Adrenal gland (tissue), 9 donors: ENCODE measurements at regions not wholly inside any gene's neighbourhood (a gene's known extent, or its start where the extent isn't known, plus 50 kb on each side); places are given as distances from the start of the nearest gene placed in this dataset.

Source experiments
- DNase-seq, 7 donors: peaks; one replicate each; pipeline ENCODE4 v3.0.0-alpha.2; 2019 to 2020
- H3K27ac ChIP-seq, 5 donors: fragments of 200-600 bp; sonication (generic) in 4 of 5; 1 replicate in 3 of 5; 2 replicates in 2 of 5; pipeline versions ENCODE4 v1.5.1 to v1.8.0; 2016 to 2020; ENCODE audit warnings: mild to moderate bottlenecking in 1 of 5
- H3K27me3 ChIP-seq: fragments of 200-600 bp; 2 replicates; pipeline ENCODE4 v1.8.0; 2021
- H3K36me3 ChIP-seq, 2 donors: fragments of 200-600 bp; replicated peaks in 1 of 2; 1 replicate in 1 of 2; 2 replicates in 1 of 2; pipeline versions ENCODE4 v1.5.1 to v1.8.0; 2018 to 2022
- H3K4me1 ChIP-seq, 2 donors: fragments of 200-600 bp; replicated peaks in 1 of 2; 1 replicate in 1 of 2; 2 replicates in 1 of 2; pipeline versions ENCODE4 v1.5.1 to v1.8.0; 2018 to 2021
- H3K4me3 ChIP-seq, 4 donors: fragments of 200-600 bp; sonication (generic) in 3 of 4; one replicate each; pipeline ENCODE4 v1.5.1; 2016 to 2018
- H3K9me3 ChIP-seq, 3 donors: fragments of 200-600 bp; sonication (generic) in 1 of 3; replicated peaks in 1 of 3; 1 replicate in 2 of 3; 2 replicates in 1 of 3; pipeline versions ENCODE4 v1.5.1 to v1.8.0; 2016 to 2021
- CTCF ChIP-seq, 6 experiments: fragments of 450-650 bp in 4 of 6; fragments of 200-600 bp in 2 of 6; sonication (generic) in 1 of 6; IDR thresholded peaks; 1 replicate in 5 of 6; 2 replicates in 1 of 6; pipeline versions ENCODE4 v1.5.1 to v1.8.0; 2016 to 2021; ENCODE audit warnings: antibody characterized with exemption in 6 of 6, mild to moderate bottlenecking in 2 of 6, moderate library complexity in 1 of 6
- POLR2A ChIP-seq, 2 donors: fragments of 450-650 bp; IDR thresholded peaks; one replicate each; pipeline ENCODE4 v1.6.1; 2017; ENCODE audit warnings: antibody characterized with exemption in 2 of 2, mild to moderate bottlenecking in 2 of 2, moderate library complexity in 1 of 2
- WGBS, 4 donors: extraction: QIAGEN DNeasy Blood & Tissue Kit in 2 of 4; methylation state at CpG; one replicate each; pipeline versions ENCODE4 v1.1.5 to v1.1.7; 2013 to 2017; 5-methylcytosine and 5-hydroxymethylcytosine counted together
- intact Hi-C, 2 donors: fragments of 100-400 bp; cut with DNase I; formaldehyde crosslinking; loops; one replicate each; pipeline versions ENCODE4 v1.14.1 to v1.15.0; 2022 to 2023
- donor health status: healthy with polysubstance abuse.
- donor health status: Bipolar disorder and iron deficiency.
- donor health status: DM: yes; HTN: yes; CAD: no.
- donor health status: DM: no; HTN: no; CAD: no.
- donor health status: DM: no; HTN: no; CAD: no.

- TF ChIP-seq POLR2A (IDR thresholded peaks at IDR 0.05) = no peak
- no peak for TF ChIP-seq CTCF (IDR thresholded peaks at IDR 0.05)
- DNase-seq = no peak
- Histone ChIP-seq H3K4me1 (no peaks in the 10 kb centered on the region), H3K27ac (no peak overlapping the region), H3K4me3 (no peak overlapping the region), H3K9me3 (no peaks in the 10 kb centered on the region), H3K36me3 (no peaks in the 10 kb centered on the region), H3K27me3 (no peaks in the 10 kb centered on the region)
- intact Hi-C loops = no loop called here
- 44 to 58% (median 50%) methylated on average over 3 of the region's 3 CpGs for WGBS, 4 donors
Measured at GRCh38 chr5:3671337-3671736, 75.7 kb downstream of the IRX1 start.

GRCh38 chr5:3678801-3679200, 83.2 kb downstream of the IRX1 start:
- H3K27ac ChIP-seq = no peak overlapping the region
- no peak overlapping the region for H3K4me3 ChIP-seq
- DNase-seq = no peak
- H3K36me3 ChIP-seq = no peaks in the 10 kb centered on the region
- 60 to 82% (median 71%) methylated on average over 4 of the region's 4 CpGs for WGBS, 4 donors
- intact Hi-C loops = no loop called here
- no peaks in the 10 kb centered on the region for H3K27me3 ChIP-seq
- H3K4me1 ChIP-seq = no peaks in the 10 kb centered on the region
- no peaks in the 10 kb centered on the region for H3K9me3 ChIP-seq
- TF ChIP-seq CTCF (IDR thresholded peaks at IDR 0.05) (no peak), POLR2A (IDR thresholded peaks at IDR 0.05) (no peak)

- Histone ChIP-seq H3K27me3 (no peaks in the 10 kb centered on the region), H3K9me3 (no peaks in the 10 kb centered on the region), H3K4me1 (no peaks in the 10 kb centered on the region), H3K27ac (no peak overlapping the region), H3K36me3 (no peaks in the 10 kb centered on the region), H3K4me3 (no peak overlapping the region)
- TF ChIP-seq CTCF (IDR thresholded peaks at IDR 0.05) (no peak), POLR2A (IDR thresholded peaks at IDR 0.05) (no peak)
- intact Hi-C loops = no loop called here
- 71 to 74% (median 72%) methylated on average over 5 of the region's 5 CpGs for WGBS, 4 donors
- DNase-seq = no peak
Measured at GRCh38 chr5:3680821-3681220, 85.2 kb downstream of the IRX1 start.

GRCh38 chr5:3684118-3684517, 88.5 kb downstream of the IRX1 start:
- Histone ChIP-seq H3K36me3 (no peaks in the 10 kb centered on the region), H3K4me3 (no peak overlapping the region), H3K4me1 (no peaks in the 10 kb centered on the region), H3K9me3 (no peaks in the 10 kb centered on the region), H3K27ac (no peak overlapping the region), H3K27me3 (no peaks in the 10 kb centered on the region)
- intact Hi-C loops = no loop called here
- 49 to 89% (median 78%) methylated on average over 9 to 13 of the region's 13 CpGs for WGBS, 4 donors
- DNase-seq = no peak
- TF ChIP-seq CTCF (IDR thresholded peaks at IDR 0.05) (no peak), POLR2A (IDR thresholded peaks at IDR 0.05) (no peak)
